ENCODE measurements at regions not wholly inside any gene's neighbourhood (a gene's known extent, or its start where the extent isn't known, plus 50 kb on each side); places are given as distances from the start of the nearest gene placed in this dataset.

- 2% methylated on average over 5 of the region's 5 CpGs for WGBS (ENCODE audit: missing lambda C conversion rate)
- Histone ChIP-seq H3K9me3 (no peaks in the 10 kb centered on the region), H3K4me3 (no peak overlapping the region), H3K27ac (no peak overlapping the region), H3K4me2 (no peak overlapping the region), H3K4me1 (no peaks in the 10 kb centered on the region)
- FAIRE-seq (no peak), ATAC-seq (no peak), DNase-seq (ENCODE audit: low read depth in 1 of 2, low spot score in 1 of 2) (no peak)
- POLR2A ChIA-PET: no interaction called here
- CTCF ChIA-PET: no interaction called here
- TF ChIP-seq ESRRA (IDR thresholded peaks at IDR 0.05; ENCODE audit: borderline replicate concordance, low read length): no peak
- TF ChIP-seq CHD2 (IDR thresholded peaks at IDR 0.05; ENCODE audit: low read length, partially characterized antibody): no peak
- TF ChIP-seq MAFK (IDR thresholded peaks at IDR 0.05; ENCODE audit: partially characterized antibody): no peak
- no peak for TF ChIP-seq FOXS1 (CRISPR knock-in tag; IDR thresholded peaks at IDR 0.05)
- TF ChIP-seq HES2 (IDR thresholded peaks at IDR 0.05): no peak
- TF ChIP-seq JUNB (IDR thresholded peaks at IDR 0.05): no peak
- no peak for TF ChIP-seq KDM5A (IDR thresholded peaks at IDR 0.05)
These were observed 869.9 kb downstream of the MRPL39 start for GRCh38 chr21:24737296-24737850.

GRCh38 chr21:24730661-24731060, 876.6 kb downstream of the MRPL39 start:
- DNase-seq (ENCODE audit: low read depth in 1 of 2, low spot score in 1 of 2): no peak
- CTCF ChIA-PET: no interaction called here
- POLR2A ChIA-PET: no interaction called here
- no peaks in the 10 kb centered on the region for H3K4me1 ChIP-seq
- no peak overlapping the region for H3K4me2 ChIP-seq
- no peak overlapping the region for H3K27ac ChIP-seq
- H3K9me3 ChIP-seq: no peaks in the 10 kb centered on the region
- no peak for ATAC-seq
- no peak for TF ChIP-seq NPAS2 (CRISPR knock-in tag; IDR thresholded peaks at IDR 0.05; ENCODE audit: borderline replicate concordance)
- no peak for TF ChIP-seq POLR2AphosphoS2 (conservative IDR thresholded peaks at IDR 0.05; ENCODE audit: low read length)
- no peak for TF ChIP-seq CHD2 (IDR thresholded peaks at IDR 0.05; ENCODE audit: low read length, partially characterized antibody)
- TF ChIP-seq CEBPB (IDR thresholded peaks at IDR 0.05): no peak
- no peak for TF ChIP-seq CBX8 (IDR thresholded peaks at IDR 0.05)
- no peak for TF ChIP-seq GATA3 (IDR thresholded peaks at IDR 0.05; ENCODE audit: borderline replicate concordance)
- TF ChIP-seq SMC3 (IDR thresholded peaks at IDR 0.05): no peak
- TF ChIP-seq MAZ (IDR thresholded peaks at IDR 0.05; ENCODE audit: borderline replicate concordance, low read depth, low read length): no peak
- no peak for TF ChIP-seq EP300 (IDR thresholded peaks at IDR 0.05)
- no peak for TF ChIP-seq CBX2 (IDR thresholded peaks at IDR 0.05; ENCODE audit: borderline replicate concordance, low read depth)
- no peak for TF ChIP-seq SREBF2 (IDR thresholded peaks at IDR 0.05)
- TF ChIP-seq JUN (IDR thresholded peaks at IDR 0.05): no peak
- TF ChIP-seq RCOR1 (IDR thresholded peaks at IDR 0.05; ENCODE audit: low read depth, low read length): no peak
- no peak for TF ChIP-seq FOSL2 (IDR thresholded peaks at IDR 0.05)
- no peak for TF ChIP-seq FOSL2 (CRISPR knock-in tag; IDR thresholded peaks at IDR 0.05)
- TF ChIP-seq RAD21 (conservative IDR thresholded peaks at IDR 0.05 in 1 of 2, IDR thresholded peaks at IDR 0.05 in 1 of 2): no peak
- TF ChIP-seq USF2 (IDR thresholded peaks at IDR 0.05): no peak
- no peak for TF ChIP-seq HOXB5 (CRISPR knock-in tag; IDR thresholded peaks at IDR 0.05)
- FAIRE-seq: no peak
- WGBS (ENCODE audit: missing lambda C conversion rate): 0% methylated on average over 1 of the region's 1 CpG
- no peak overlapping the region for H3K4me3 ChIP-seq

GRCh38 chr21:24729568-24729967, 877.7 kb downstream of the MRPL39 start:
- 4% methylated on average over 3 of the region's 3 CpGs for WGBS (ENCODE audit: missing lambda C conversion rate)
- ATAC-seq: no peak
- ChIA-PET CTCF (no interaction called here), POLR2A (no interaction called here)
- TF ChIP-seq ZNF302 (CRISPR knock-in tag; IDR thresholded peaks at IDR 0.05) (no peak), ZFP36 (IDR thresholded peaks at IDR 0.05; ENCODE audit: borderline replicate concordance, partially characterized antibody) (no peak), REST (IDR thresholded peaks at IDR 0.05) (no peak), FOXS1 (CRISPR knock-in tag; IDR thresholded peaks at IDR 0.05) (no peak), EHF (CRISPR knock-in tag; IDR thresholded peaks at IDR 0.05) (no peak), BCL3 (IDR thresholded peaks at IDR 0.05) (no peak), RAD21 (conservative IDR thresholded peaks at IDR 0.05 in 1 of 2, IDR thresholded peaks at IDR 0.05 in 1 of 2) (no peak), EP300 (IDR thresholded peaks at IDR 0.05) (no peak), RARB (CRISPR knock-in tag; IDR thresholded peaks at IDR 0.05) (no peak), TP53 (CRISPR knock-in tag; IDR thresholded peaks at IDR 0.05) (no peak), GATA3 (IDR thresholded peaks at IDR 0.05; ENCODE audit: borderline replicate concordance) (no peak)
- H3K4me1 ChIP-seq: no peaks in the 10 kb centered on the region
- no peaks in the 10 kb centered on the region for H3K9me3 ChIP-seq
- no peak for DNase-seq (ENCODE audit: low read depth in 1 of 2, low spot score in 1 of 2)
- no peak overlapping the region for H3K4me3 ChIP-seq
- no peak overlapping the region for H3K4me2 ChIP-seq
- H3K27ac ChIP-seq: no peak overlapping the region
- FAIRE-seq: no peak

Measured in A549 (cell line).